ENCODE measurements at regions not wholly inside any gene's neighbourhood (a gene's known extent, or its start where the extent isn't known, plus 50 kb on each side); places are given as distances from the start of the nearest gene placed in this dataset.
"Not testable (repeated sequence)": the region's sequence is repeated elsewhere in the genome, so short reads cannot be mapped to it uniquely, and the experiment has no call there.

DNA sequence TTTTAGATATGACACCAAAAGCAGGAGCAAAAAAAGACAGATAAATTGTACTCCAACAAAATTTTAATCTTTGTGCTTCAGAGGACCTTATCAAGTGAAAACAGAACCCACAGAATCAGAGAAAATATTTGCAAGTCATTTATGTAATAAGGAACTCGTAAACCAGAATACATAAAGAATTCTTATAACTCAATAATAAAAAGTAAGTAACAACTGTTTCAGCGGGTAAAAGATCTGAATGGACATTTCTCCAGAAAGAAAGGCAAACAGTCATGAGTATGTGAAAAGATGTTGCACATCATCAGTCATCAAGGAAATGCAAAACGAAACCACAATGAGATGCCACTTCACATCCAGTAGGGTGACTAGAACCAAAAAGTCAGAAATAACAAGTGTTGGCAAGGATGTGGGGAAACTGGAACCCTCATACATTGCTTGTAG, 167.7 kb upstream of the KCTD7 start:
- H3K4me3 ChIP-seq (ENCODE audit: low read depth, low read length): no peak overlapping the region
- TF ChIP-seq CTCF (IDR thresholded peaks at IDR 0.05; ENCODE audit: low read depth, low read length, missing control alignments): no peak
- in situ Hi-C loops (cut with HindIII; ENCODE audit: low sequenced_read_pairs): no loop called here
- DNase-seq (ENCODE audit: low read depth): no peak

GRCh38 chr7:66461397-66461796, 167.3 kb upstream of the KCTD7 start:
- in situ Hi-C loops (cut with HindIII; ENCODE audit: low sequenced_read_pairs); H3K4me3 ChIP-seq (ENCODE audit: low read depth, low read length); DNase-seq (ENCODE audit: low read depth): not testable (repeated sequence)

DNA sequence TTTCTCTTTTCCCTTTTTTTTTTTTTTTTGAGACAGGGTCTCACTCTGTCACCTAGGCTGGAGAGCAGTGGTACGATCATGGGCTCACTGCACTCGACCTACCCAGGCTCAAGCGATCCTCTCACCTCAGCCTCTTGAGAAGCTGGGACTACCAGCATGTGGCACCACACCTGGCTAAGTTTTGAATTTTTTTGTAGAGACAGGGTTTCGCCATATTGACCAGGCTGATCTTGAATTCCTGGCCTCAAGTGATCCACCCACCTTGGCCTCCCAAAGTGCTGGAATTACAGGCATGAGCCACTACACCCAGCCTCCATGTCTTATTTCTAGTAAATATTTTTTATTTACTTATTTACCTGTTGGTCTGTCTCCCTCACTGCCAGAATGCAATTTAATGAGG, 165.8 kb upstream of the KCTD7 start:
- H3K4me3 ChIP-seq (ENCODE audit: low read depth, low read length); DNase-seq (ENCODE audit: low read depth); in situ Hi-C loops (cut with HindIII; ENCODE audit: low sequenced_read_pairs): not testable (repeated sequence)

DNA sequence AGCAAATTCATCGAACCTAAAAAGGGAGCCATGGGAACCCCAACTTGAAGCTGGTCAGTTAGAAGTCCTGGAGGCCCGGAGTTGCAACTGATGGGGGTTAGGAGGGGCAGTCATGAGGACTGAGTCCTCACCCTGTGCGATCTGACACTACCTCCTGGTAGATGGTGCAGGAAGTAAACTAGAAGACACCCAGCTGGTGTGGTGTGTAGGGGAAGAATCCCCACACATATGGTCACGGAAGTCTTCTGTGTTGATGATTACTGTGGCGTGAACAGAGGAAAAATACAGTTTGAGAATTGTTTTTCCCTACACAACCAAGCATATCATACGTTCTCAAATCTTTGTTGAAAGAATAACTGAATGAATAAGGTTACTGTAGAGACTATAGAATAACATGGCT, 164.6 kb upstream of the KCTD7 start:
- no peak for DNase-seq (ENCODE audit: low read depth)
- no peak overlapping the region for H3K4me3 ChIP-seq (ENCODE audit: low read depth, low read length)
- TF ChIP-seq CTCF (IDR thresholded peaks at IDR 0.05; ENCODE audit: low read depth, low read length, missing control alignments): no peak
- in situ Hi-C loops (cut with HindIII; ENCODE audit: low sequenced_read_pairs): no loop called here

GRCh38 chr7:66466081-66466600, 162.5 kb upstream of the KCTD7 start:
- H3K4me3 ChIP-seq (ENCODE audit: low read depth, low read length): no peak overlapping the region
- no peak for TF ChIP-seq CTCF (IDR thresholded peaks at IDR 0.05; ENCODE audit: low read depth, low read length, missing control alignments)
- in situ Hi-C loops (cut with HindIII; ENCODE audit: low sequenced_read_pairs): no loop called here
- DNase-seq (ENCODE audit: low read depth): no peak

- in situ Hi-C loops (cut with HindIII; ENCODE audit: low sequenced_read_pairs): no loop called here
- no peak overlapping the region for H3K4me3 ChIP-seq (ENCODE audit: low read depth, low read length)
- TF ChIP-seq CTCF (IDR thresholded peaks at IDR 0.05; ENCODE audit: low read depth, low read length, missing control alignments): no peak
- DNase-seq (ENCODE audit: low read depth): no peak
Observed at GRCh38 chr7:66467887-66468286, 160.8 kb upstream of the KCTD7 start.

- in situ Hi-C loops (cut with HindIII; ENCODE audit: low sequenced_read_pairs); DNase-seq (ENCODE audit: low read depth): not testable (repeated sequence)
Observed at GRCh38 chr7:66473064-66473463, 155.6 kb upstream of the KCTD7 start.

GRCh38 chr7:66474441-66474840, 154.2 kb upstream of the KCTD7 start:
- in situ Hi-C loops (cut with HindIII; ENCODE audit: low sequenced_read_pairs): no loop called here
- DNase-seq (ENCODE audit: low read depth): no peak
- H3K4me3 ChIP-seq (ENCODE audit: low read depth, low read length): no peak overlapping the region
- no peak for TF ChIP-seq CTCF (IDR thresholded peaks at IDR 0.05; ENCODE audit: low read depth, low read length, missing control alignments)

More at GRCh38 chr7:66473064-66473463, 155.6 kb upstream of the KCTD7 start:
- not testable (repeated sequence) for H3K4me3 ChIP-seq (ENCODE audit: low read depth, low read length)

DNA sequence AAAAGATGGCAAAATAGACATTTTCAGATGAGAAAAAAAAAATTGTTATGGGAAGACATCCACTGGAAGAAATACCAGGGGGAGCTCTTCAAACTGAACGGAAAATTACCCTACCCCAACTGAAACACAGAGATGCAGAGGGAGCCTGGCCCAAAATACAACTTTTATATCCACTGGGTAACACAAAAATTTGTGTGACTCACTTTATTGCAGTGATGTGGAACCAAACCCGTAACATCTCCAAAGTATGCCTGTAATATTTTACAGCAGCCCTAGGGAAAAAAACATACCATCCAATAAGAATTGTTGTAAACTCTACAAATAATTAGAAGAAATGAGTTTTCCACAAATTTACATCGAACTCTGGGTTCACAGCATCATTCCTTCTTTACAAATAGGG, 152.6 kb upstream of the KCTD7 start:
- in situ Hi-C loops (cut with HindIII; ENCODE audit: low sequenced_read_pairs); DNase-seq (ENCODE audit: low read depth): not testable (repeated sequence)

DNA sequence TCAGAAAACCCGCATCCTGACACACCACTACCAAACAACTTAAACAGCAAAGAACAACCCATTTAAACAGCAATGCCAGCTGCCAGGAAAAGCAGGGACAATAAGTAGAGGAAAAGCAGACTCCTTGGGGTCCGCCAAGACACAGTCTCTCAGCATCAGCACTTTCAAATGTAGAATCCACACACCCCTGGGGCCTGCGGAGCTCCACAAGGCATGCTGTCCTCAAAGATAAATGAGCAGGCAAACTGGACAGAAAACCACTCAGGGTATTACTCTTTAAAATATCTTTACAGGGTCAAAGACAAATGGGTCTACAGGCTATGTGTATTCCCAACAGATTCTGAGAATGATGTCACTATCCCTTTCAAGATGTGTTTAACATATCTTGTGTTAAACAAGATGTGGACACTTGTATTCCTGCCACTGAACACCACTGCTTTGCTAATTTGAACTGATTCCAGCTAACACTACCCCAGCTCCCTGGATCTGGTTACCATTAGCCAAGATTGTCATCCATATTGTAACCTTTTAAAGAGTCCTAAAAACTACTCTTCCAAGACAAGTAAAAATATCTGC, 150.8 kb upstream of the KCTD7 start:
- in situ Hi-C loops (cut with HindIII; ENCODE audit: low sequenced_read_pairs); DNase-seq (ENCODE audit: low read depth): not testable (repeated sequence)

More for the DNA sequence above, 152.6 kb upstream of the KCTD7 start:
- H3K4me3 ChIP-seq (ENCODE audit: low read depth, low read length): not testable (repeated sequence)

DNA sequence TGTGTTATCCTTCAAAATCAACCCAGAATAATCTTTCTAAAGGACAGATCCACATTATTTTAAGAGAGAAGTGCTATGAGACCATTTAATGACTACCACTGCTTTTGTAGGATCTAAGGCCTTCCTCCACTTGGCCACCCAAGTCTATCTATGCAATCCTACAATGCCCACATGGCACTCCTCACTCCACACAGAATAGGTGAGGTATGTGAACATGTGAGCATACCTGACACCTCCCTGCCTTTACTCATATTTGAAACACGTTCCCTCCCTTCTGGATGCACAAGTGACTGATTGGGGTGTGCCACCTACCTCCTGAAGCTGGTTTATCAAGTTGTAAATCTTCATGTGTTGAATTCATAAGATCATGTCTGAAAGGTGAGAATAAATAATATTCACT, 147.5 kb upstream of the KCTD7 start:
- in situ Hi-C loops (cut with HindIII; ENCODE audit: low sequenced_read_pairs); DNase-seq (ENCODE audit: low read depth); H3K4me3 ChIP-seq (ENCODE audit: low read depth, low read length): not testable (repeated sequence)

More for the DNA sequence above, 150.8 kb upstream of the KCTD7 start:
- not testable (repeated sequence) for H3K4me3 ChIP-seq (ENCODE audit: low read depth, low read length)

GRCh38 chr7:66489065-66489464, 139.6 kb upstream of the KCTD7 start:
- H3K4me3 ChIP-seq (ENCODE audit: low read depth, low read length); DNase-seq (ENCODE audit: low read depth); in situ Hi-C loops (cut with HindIII; ENCODE audit: low sequenced_read_pairs): not testable (repeated sequence)

Measured in astrocyte of the cerebellum (primary cell).